ENCODE measurements at regions not wholly inside any gene's neighbourhood (a gene's known extent, or its start where the extent isn't known, plus 50 kb on each side); places are given as distances from the start of the nearest gene placed in this dataset.

DNA sequence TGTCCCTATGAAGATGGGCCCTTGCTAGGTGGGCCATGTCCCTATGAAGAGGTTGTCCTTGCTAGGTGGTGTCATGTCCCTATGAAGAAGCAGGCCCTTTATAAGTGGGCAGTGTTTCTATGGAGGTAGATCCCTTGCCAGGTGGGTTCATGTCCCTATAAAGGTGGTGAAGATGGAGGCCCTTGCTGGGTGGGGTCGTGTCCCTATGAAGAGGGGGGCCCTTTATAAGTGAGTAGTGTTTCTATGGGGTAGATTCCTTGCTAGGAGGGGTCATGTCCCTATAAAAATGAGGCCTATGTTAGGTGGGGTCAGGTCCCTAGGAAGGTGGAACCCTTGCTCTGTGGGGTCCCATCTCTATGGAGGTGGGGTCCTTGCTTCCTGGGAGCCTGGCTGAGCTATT lies 283.4 kb upstream of the IRX2 start:
- Histone ChIP-seq H3K4me3 (ENCODE audit: low read depth in 1 of 5, low read length in 5 of 5) (no peak overlapping the region), H3K9me3 (ENCODE audit: control insufficient read depth in 5 of 5, low read length in 5 of 5) (peaks cover 0 to 5% (median 0%) of the 10 kb centered on the region in 5 donors), H3K27ac (ENCODE audit: low read depth, low read length) (no peak overlapping the region), H3K4me1 (ENCODE audit: control insufficient read depth in 5 of 5, insufficient read depth in 5 of 5, low read length in 5 of 5) (no peaks in the 10 kb centered on the region), H3K27me3 (ENCODE audit: control insufficient read depth in 5 of 5, insufficient read depth in 4 of 5, low read length in 5 of 5) (no peaks in the 10 kb centered on the region), H3K36me3 (ENCODE audit: control insufficient read depth in 5 of 5, insufficient read depth in 5 of 5, low read length in 5 of 5) (no peaks in the 10 kb centered on the region), H3K9ac (ENCODE audit: low read length in 5 of 5) (no peak overlapping the region)

- Histone ChIP-seq H3K36me3 (ENCODE audit: control insufficient read depth in 5 of 5, insufficient read depth in 5 of 5, low read length in 5 of 5) (no peaks in the 10 kb centered on the region), H3K27ac (ENCODE audit: low read depth, low read length) (no peak overlapping the region)
Observed at GRCh38 chr5:3034449-3034848, 283.0 kb upstream of the IRX2 start.

GRCh38 chr5:3033033-3033755 lies 281.7 kb upstream of the IRX2 start:
- H3K27me3 ChIP-seq (ENCODE audit: control insufficient read depth in 5 of 5, insufficient read depth in 4 of 5, low read length in 5 of 5), result no peaks in the 10 kb centered on the region
- no peak overlapping the region for H3K27ac ChIP-seq (ENCODE audit: low read depth, low read length)
- H3K4me1 ChIP-seq (ENCODE audit: control insufficient read depth in 5 of 5, insufficient read depth in 5 of 5, low read length in 5 of 5), result no peaks in the 10 kb centered on the region
- peaks cover 0 to 5% (median 0%) of the 10 kb centered on the region in 5 donors for H3K9me3 ChIP-seq (ENCODE audit: control insufficient read depth in 5 of 5, low read length in 5 of 5)
- H3K9ac ChIP-seq (ENCODE audit: low read length in 5 of 5), result no peak overlapping the region
- H3K36me3 ChIP-seq (ENCODE audit: control insufficient read depth in 5 of 5, insufficient read depth in 5 of 5, low read length in 5 of 5), result no peaks in the 10 kb centered on the region
- H3K4me3 ChIP-seq (ENCODE audit: low read depth in 1 of 5, low read length in 5 of 5), result no peak overlapping the region

More at GRCh38 chr5:3034449-3034848, 283.0 kb upstream of the IRX2 start:
- no peak overlapping the region for H3K9ac ChIP-seq (ENCODE audit: low read length in 5 of 5)
- H3K9me3 ChIP-seq (ENCODE audit: control insufficient read depth in 5 of 5, low read length in 5 of 5), result peaks cover 0 to 5% (median 0%) of the 10 kb centered on the region in 5 donors
- H3K4me3 ChIP-seq (ENCODE audit: low read depth in 1 of 5, low read length in 5 of 5), result no peak overlapping the region
- no peaks in the 10 kb centered on the region for H3K27me3 ChIP-seq (ENCODE audit: control insufficient read depth in 5 of 5, insufficient read depth in 4 of 5, low read length in 5 of 5)
- H3K4me1 ChIP-seq (ENCODE audit: control insufficient read depth in 5 of 5, insufficient read depth in 5 of 5, low read length in 5 of 5), result no peaks in the 10 kb centered on the region

- Histone ChIP-seq H3K27ac (ENCODE audit: low read depth, low read length) (no peak overlapping the region), H3K4me1 (ENCODE audit: control insufficient read depth in 5 of 5, insufficient read depth in 5 of 5, low read length in 5 of 5) (no peaks in the 10 kb centered on the region), H3K27me3 (ENCODE audit: control insufficient read depth in 5 of 5, insufficient read depth in 4 of 5, low read length in 5 of 5) (no peaks in the 10 kb centered on the region), H3K36me3 (ENCODE audit: control insufficient read depth in 5 of 5, insufficient read depth in 5 of 5, low read length in 5 of 5) (no peaks in the 10 kb centered on the region), H3K9ac (ENCODE audit: low read length in 5 of 5) (no peak overlapping the region), H3K4me3 (ENCODE audit: low read depth in 1 of 5, low read length in 5 of 5) (no peak overlapping the region), H3K9me3 (ENCODE audit: control insufficient read depth in 5 of 5, low read length in 5 of 5) (peaks cover 0 to 5% (median 0%) of the 10 kb centered on the region in 5 donors)
Observed at GRCh38 chr5:3032513-3032912, 281.0 kb upstream of the IRX2 start.

DNA sequence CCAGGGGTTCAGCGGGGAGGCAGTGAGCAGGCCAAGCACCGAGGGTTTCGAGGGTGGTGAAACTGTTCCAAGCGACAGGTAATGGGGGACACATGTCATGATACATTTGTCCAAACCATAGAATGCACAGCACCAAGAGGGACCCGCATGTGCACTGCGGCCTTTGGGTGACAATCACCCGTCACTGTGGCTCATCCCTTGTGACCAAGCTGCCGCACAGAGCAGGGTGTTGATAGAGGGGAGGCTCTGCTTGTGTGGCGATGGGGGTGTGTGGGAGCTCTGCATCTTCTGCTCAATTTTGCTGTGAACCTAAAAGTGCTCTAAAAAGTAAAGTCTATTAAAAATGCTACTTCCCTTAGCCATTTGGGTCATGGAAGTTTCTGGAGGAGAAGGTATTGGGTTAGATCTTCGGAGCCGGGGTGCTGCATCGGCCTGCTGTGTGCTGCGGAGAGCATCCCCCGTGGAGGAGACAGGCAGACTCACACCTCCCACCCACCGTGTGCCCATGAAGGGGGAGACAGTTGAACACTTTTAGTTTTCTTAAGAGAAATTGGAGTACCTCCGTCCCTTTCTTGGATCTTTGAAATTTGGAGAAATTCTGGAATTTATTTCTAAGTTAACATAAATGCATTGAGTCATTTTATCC lies 280.4 kb upstream of the IRX2 start:
- Histone ChIP-seq H3K27ac (ENCODE audit: low read depth, low read length) (no peak overlapping the region), H3K9ac (ENCODE audit: low read length in 5 of 5) (no peak overlapping the region), H3K27me3 (ENCODE audit: control insufficient read depth in 5 of 5, insufficient read depth in 4 of 5, low read length in 5 of 5) (no peaks in the 10 kb centered on the region), H3K36me3 (ENCODE audit: control insufficient read depth in 5 of 5, insufficient read depth in 5 of 5, low read length in 5 of 5) (no peaks in the 10 kb centered on the region), H3K4me1 (ENCODE audit: control insufficient read depth in 5 of 5, insufficient read depth in 5 of 5, low read length in 5 of 5) (no peaks in the 10 kb centered on the region), H3K4me3 (ENCODE audit: low read depth in 1 of 5, low read length in 5 of 5) (no peak overlapping the region), H3K9me3 (ENCODE audit: control insufficient read depth in 5 of 5, low read length in 5 of 5) (peaks cover 0 to 5% (median 0%) of the 10 kb centered on the region in 5 donors)

GRCh38 chr5:3030511-3031165 lies 279.2 kb upstream of the IRX2 start:
- H3K27ac ChIP-seq (ENCODE audit: low read depth, low read length), result no peak overlapping the region
- H3K9ac ChIP-seq (ENCODE audit: low read length in 5 of 5), result no peak overlapping the region
- H3K4me3 ChIP-seq (ENCODE audit: low read depth in 1 of 5, low read length in 5 of 5), result no peak overlapping the region
- H3K4me1 ChIP-seq (ENCODE audit: control insufficient read depth in 5 of 5, insufficient read depth in 5 of 5, low read length in 5 of 5), result peaks cover 0 to 9% (median 6%) of the 10 kb centered on the region in 5 donors
- H3K36me3 ChIP-seq (ENCODE audit: control insufficient read depth in 5 of 5, insufficient read depth in 5 of 5, low read length in 5 of 5), result no peaks in the 10 kb centered on the region
- no peaks in the 10 kb centered on the region for H3K27me3 ChIP-seq (ENCODE audit: control insufficient read depth in 5 of 5, insufficient read depth in 4 of 5, low read length in 5 of 5)
- H3K9me3 ChIP-seq (ENCODE audit: control insufficient read depth in 5 of 5, low read length in 5 of 5), result peaks cover 0 to 7% (median 0%) of the 10 kb centered on the region in 5 donors

DNA sequence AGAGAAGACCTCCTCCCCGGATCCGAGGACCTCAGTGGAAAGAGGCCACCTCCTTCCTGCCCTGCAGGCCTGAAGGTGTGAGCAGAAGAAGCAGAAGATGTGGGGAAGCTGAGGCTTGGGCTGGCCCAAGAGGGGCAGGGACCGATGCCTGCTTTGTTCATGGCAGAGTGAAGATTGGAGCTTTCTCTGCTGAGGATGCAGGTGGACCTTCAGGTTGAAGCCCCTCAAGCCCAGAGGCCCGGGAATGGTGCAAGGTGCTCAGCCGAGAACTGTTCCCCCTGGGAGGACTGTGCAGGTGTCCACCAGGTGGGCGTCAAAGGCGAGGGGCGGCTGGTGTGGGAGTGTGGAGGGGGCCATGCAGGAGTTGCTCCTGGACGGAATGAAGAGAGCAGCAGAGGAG lies 277.9 kb upstream of the IRX2 start:
- Histone ChIP-seq H3K4me3 (ENCODE audit: low read depth in 1 of 5, low read length in 5 of 5) (no peak overlapping the region), H3K27me3 (ENCODE audit: control insufficient read depth in 5 of 5, insufficient read depth in 4 of 5, low read length in 5 of 5) (no peaks in the 10 kb centered on the region), H3K9me3 (ENCODE audit: control insufficient read depth in 5 of 5, low read length in 5 of 5) (peaks cover 0 to 7% (median 0%) of the 10 kb centered on the region in 5 donors), H3K9ac (ENCODE audit: low read length in 5 of 5) (no peak overlapping the region), H3K36me3 (ENCODE audit: control insufficient read depth in 5 of 5, insufficient read depth in 5 of 5, low read length in 5 of 5) (no peaks in the 10 kb centered on the region), H3K27ac (ENCODE audit: low read depth, low read length) (no peak overlapping the region), H3K4me1 (ENCODE audit: control insufficient read depth in 5 of 5, insufficient read depth in 5 of 5, low read length in 5 of 5) (peaks cover 0 to 15% (median 6%) of the 10 kb centered on the region in 5 donors)

GRCh38 chr5:3027866-3028635 lies 276.6 kb upstream of the IRX2 start:
- no peak overlapping the region for H3K27ac ChIP-seq (ENCODE audit: low read depth, low read length)
- H3K36me3 ChIP-seq (ENCODE audit: control insufficient read depth in 5 of 5, insufficient read depth in 5 of 5, low read length in 5 of 5), result no peaks in the 10 kb centered on the region
- no peak overlapping the region for H3K4me3 ChIP-seq (ENCODE audit: low read depth in 1 of 5, low read length in 5 of 5)
- no peak overlapping the region for H3K9ac ChIP-seq (ENCODE audit: low read length in 5 of 5)
- H3K27me3 ChIP-seq (ENCODE audit: control insufficient read depth in 5 of 5, insufficient read depth in 4 of 5, low read length in 5 of 5), result no peaks in the 10 kb centered on the region
- H3K9me3 ChIP-seq (ENCODE audit: control insufficient read depth in 5 of 5, low read length in 5 of 5), result peaks cover 0 to 7% (median 0%) of the 10 kb centered on the region in 5 donors
- H3K4me1 ChIP-seq (ENCODE audit: control insufficient read depth in 5 of 5, insufficient read depth in 5 of 5, low read length in 5 of 5), result peaks cover 0 to 15% (median 6%) of the 10 kb centered on the region in 5 donors

DNA sequence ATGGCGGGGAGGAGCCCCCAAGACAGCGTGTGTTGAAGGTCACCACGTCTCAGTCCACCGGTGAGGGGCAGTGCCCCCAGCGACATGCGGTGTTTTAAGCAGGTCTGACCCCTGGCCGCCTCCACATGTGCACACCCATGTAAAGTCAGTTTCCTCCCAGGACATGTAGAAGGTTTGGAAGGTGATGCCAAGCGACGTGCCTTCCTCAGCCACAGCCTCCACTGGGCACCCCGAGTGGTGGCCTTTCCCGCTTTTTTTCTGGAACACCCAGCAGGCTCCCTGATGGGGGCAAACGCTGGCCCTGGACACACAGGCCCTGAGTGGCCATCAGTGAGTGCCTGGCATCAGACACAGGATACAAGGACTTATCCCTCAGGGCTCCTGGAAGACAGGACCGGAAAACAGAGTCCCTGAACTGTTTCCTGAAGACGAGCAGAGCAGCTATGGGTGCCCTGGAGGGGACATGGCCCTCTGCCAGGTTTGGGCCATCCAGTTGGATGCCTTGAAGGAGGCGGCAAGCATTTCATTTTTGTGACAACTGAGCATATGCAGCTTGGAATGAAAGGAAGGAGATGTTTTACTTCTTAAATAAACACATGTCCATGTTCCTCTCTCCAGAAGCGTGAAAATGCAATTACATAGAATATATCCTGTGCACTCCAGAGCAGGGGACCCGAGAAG lies 275.8 kb upstream of the IRX2 start:
- Histone ChIP-seq H3K27ac (ENCODE audit: low read depth, low read length) (no peak overlapping the region), H3K4me1 (ENCODE audit: control insufficient read depth in 5 of 5, insufficient read depth in 5 of 5, low read length in 5 of 5) (peaks cover 0 to 15% (median 6%) of the 10 kb centered on the region in 5 donors), H3K27me3 (ENCODE audit: control insufficient read depth in 5 of 5, insufficient read depth in 4 of 5, low read length in 5 of 5) (no peaks in the 10 kb centered on the region), H3K4me3 (ENCODE audit: low read depth in 1 of 5, low read length in 5 of 5) (no peak overlapping the region), H3K9ac (ENCODE audit: low read length in 5 of 5) (no peak overlapping the region), H3K9me3 (ENCODE audit: control insufficient read depth in 5 of 5, low read length in 5 of 5) (peaks cover 0 to 7% (median 0%) of the 10 kb centered on the region in 5 donors), H3K36me3 (ENCODE audit: control insufficient read depth in 5 of 5, insufficient read depth in 5 of 5, low read length in 5 of 5) (no peaks in the 10 kb centered on the region)

Data from subcutaneous abdominal adipose tissue (tissue), 5 donors.